HG03060 (cell line): ENCODE measurements at regions not wholly inside any gene's neighbourhood (a gene's known extent, or its start where the extent isn't known, plus 50 kb on each side); places are given as distances from the start of the nearest gene placed in this dataset.
"Not testable (repeated sequence)": the region's sequence is repeated elsewhere in the genome, so short reads cannot be mapped to it uniquely, and the experiment has no call there.

Experiments used
- ATAC-seq: cut with Tn5 transposase; IDR thresholded peaks from one replicate; pipeline ENCODE4 v1.9.1; 2021; ENCODE audit warnings: low read depth, moderate number of reproducible peaks; ENCODE audit not compliant: unreplicated experiment

DNA sequence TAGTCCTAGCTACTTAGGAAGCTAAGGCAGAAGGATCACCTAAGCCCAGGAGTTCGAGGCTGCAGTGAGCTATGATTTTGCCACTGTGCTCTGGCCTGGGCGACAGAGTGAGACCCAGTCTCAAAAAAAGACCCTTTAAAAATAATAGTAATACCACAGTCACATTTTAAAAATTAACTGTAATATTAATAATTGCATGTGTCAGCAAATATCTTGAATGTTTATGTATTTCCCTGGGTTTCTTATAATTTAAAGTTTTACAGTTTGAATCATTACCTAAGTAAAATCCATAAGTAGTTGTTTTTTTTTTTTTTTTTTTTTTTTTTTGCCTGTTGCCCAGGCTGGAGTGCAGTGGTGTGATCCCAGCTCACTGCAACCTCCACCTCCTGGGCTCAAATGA, 69.2 kb downstream of the LYZL2 start:
- ATAC-seq, result no peak

DNA sequence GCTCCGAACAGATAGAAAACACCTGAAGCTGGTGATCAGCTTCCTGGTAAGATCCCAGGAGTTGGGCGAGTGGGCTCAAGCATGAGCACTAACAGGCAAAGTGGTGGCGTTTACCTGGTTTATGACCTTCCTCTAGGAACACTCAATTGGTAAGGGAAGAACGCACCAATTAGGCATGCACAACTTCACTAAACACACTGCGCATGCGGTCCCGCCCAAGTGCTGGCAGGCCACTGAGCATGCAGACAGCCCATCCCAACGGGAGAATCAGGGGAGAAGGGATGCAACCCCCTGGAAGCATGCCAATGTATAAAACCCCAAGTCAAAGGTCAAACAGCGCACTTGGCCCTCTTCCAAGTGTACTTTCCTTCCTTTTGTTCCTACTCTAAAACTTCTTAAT, 70.4 kb downstream of the LYZL2 start:
- no peak for ATAC-seq

DNA sequence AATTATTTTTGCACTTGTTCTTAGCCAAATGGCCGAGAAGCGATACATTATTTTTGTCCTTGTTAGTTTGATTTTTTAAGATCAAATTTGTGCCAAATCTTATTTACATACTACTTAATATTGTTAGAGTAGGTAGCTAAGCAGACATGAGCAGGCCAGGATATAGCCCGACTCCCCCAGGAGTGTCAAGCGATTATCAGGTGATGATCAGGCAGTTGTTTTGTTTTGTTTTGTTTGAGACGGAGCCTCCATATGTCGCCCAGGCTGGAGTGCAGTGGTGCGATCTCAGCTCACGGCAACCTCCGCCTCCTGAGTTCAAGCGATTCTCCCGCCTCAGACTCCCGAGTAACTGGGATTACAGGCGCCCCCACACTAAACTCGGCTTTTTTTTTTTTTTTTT, 71.1 kb downstream of the LYZL2 start:
- no peak for ATAC-seq

DNA sequence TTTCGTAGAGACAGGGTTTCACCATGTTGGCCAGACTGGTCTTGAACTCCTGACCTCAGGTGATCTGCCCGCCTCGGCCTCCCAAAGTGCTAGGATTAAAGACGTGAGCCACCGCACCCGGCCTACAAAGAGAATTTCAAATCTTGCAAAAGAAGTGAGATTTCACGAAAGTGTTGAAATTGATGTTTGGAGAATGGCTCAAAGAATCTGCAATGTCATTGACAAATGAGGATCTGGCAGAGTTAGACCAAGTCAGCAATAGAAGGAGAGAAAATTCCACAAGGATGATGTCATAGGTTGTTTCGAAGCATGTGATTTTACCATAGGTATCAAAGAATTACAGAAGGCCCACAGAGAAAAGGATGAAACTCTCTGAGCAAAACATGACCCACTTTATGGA, 71.7 kb downstream of the LYZL2 start:
- no peak for ATAC-seq

DNA sequence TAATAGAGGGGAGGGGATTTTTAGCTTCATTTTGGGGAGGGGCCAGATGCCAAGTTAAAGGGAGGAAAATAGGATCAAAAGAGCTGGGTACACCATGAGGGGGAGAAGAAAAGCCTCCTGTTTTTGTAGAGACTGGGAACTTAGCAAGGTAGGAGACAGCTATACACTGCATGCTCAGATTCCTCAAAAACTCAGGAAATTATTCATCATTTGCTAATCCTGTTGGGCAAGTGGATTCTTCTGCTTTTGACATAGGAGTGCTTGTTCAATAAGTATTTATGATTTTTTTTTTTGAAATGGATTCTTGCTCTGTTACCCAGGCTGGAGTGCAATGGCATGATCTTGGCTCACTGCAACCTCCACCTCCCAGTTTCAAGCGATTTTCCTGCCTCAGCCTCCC, 73.4 kb downstream of the LYZL2 start:
- ATAC-seq, result no peak

DNA sequence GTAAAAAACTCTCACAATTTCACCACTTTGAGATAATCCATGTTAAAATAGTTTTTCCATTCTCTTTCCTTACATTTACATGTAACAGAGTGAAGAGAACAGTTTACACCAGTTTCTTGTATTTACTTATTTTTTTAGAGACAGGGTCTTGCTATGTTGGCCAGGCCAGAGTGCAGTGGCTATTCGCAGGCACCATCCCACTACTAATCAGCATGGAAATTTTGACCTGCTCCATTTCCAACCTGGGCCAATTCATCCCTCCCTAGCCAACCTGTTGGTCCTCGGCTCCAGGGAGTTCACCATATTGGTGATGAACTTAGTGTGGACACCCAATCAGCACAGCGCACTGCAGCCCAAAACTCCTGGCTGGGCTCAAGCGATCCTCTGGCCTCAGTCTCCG, 74.1 kb downstream of the LYZL2 start:
- ATAC-seq, result no peak

DNA sequence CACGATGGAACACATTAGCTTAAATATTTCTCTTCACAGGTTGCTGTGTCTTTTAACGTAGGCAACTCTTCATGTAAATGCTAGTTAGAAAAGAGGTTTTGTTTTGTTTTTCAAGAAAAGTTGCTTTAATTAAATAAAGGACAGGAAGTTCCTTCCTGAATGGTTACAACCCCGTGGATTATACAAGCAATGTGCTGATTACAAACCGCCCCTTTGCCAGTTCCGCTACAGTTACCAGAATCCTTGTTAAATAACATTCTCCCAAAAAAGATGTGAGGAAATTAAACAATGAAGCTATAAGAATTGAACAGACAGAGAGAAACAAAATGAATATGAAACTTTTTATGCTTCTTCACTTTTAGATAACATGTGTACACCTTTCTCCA, 75.1 kb downstream of the LYZL2 start:
- ATAC-seq, result no peak

DNA sequence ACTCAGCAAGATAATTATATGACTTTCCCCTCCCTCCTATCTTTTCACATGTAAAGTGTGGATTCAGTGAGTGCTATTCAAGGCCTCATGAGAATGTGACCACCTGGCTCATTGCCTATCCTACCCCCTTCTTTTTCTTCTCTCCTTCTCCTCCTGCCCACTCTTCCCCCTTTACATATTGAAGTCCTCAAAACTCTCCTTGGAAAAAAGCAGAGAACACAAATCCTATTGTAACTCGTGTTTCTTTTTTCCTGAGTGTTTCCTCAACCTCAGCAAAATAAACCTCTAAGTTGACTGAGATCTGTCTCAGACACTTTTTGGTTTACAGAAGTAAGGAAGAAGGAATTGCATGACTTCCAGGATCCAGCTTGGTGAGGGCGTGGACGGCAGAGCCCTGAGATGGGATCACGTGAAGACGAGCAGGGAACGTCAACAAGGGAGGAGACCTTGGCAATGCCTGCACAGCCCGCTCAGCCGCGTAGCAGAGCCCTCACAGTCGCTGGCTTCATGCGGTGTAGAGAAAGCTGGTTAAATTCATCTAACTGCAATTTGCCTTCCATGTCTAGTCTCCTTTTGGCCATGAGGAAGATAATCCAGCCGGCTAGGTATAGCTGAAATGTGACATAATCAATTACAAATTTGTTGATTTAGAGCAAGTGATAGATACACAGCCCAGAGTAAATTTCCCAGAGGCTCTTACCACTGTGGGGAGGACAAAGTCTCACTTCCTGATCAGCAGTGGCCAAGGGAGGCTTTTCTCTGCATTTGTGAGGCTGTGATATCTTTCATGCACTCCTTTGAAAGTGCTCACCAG, 75.7 kb downstream of the LYZL2 start:
- ATAC-seq, result no peak

DNA sequence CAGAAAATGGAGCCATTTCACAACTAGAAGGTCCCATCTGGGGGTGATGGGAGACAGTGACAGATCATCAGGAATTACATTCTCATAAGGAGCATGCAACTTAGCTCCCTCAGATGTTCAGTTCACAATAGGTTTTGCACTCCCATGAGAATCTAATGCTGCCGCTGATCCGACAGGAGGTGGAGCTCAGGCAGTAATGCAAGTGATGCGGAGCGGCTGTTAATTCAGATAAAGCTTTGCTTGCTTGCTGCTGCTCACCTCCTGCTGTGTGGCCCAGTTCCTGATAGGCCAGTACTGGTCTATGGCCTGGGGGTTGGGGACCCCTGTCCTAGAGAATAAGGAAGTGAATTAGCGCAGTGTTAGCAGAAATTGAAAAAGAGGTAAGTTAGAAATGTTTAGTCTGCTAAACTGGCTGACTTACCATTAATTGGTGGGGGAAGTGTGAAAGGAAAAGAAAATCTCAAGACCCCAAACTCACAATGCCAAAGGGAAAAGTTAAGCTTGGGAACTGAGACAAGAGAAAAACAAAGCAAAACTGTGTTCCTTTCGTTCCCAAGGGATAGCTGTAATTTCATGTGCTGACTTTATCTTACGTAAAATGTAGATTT, 76.4 kb downstream of the LYZL2 start:
- no peak for ATAC-seq

DNA sequence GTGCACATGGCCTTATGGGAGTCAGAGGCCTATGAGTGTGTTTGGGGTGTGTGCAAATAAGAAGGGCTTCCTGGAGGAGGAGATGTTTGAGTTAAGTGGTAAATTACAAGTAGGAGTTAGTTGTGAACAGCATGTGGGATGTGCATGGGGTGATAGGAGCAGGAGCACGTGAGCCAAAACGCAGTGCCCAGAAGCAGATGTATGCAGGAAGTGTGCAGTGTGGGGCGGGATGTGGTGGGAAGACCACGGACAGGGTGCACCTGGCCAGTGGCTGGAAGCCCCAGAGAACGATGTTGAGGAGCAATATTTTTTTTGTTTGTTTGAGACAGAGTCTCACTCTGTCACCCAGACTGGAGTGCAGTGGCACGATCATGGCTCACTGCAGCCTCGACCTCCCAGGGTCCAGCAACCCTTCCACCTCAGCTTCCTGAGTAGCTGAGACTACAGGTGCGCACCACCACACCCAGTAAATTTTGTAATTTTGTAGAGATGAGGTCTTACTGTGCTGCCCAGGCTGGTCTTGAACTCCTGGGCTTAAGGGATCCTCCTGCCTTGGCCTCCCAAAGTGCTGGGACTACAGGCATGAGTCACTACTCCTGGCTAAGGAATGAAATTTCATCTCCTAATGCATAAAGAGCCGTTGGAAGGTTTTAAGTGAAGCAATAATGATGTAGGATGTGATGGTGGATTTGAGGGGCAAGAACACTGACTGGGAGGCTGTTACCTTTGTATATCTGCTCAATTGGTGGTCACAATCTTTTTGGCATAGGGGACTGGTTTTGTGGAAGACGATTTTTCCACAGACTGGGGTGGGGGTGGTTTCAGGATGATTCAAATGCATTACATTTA, 78.4 kb downstream of the LYZL2 start:
- no peak for ATAC-seq

DNA sequence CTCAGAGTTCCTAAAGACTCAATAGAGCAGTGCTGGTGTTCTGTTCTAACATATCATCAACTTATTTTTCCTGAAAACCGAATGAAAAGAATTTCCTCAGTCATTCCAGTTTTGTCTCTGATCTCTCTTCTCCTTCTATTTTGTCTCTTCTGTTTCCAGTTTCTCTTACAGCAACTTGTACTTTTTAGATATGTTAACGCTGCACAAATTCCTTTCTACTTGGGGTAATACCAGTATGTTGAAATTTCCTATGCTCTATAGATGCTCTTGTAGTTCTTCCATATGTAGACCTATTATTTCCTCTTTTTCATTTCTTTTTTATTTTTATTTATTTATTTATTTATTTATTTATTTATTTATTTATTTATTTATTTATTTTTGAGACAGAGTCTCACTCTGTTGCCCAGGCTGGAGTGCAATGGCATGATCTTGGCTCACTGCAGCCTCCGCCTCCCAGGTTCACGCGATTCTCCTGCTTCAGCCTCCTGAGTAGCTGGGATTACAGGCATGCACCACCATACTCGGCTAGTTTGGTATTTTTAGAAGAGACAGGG, 80.3 kb downstream of the LYZL2 start:
- not testable (repeated sequence) for ATAC-seq

DNA sequence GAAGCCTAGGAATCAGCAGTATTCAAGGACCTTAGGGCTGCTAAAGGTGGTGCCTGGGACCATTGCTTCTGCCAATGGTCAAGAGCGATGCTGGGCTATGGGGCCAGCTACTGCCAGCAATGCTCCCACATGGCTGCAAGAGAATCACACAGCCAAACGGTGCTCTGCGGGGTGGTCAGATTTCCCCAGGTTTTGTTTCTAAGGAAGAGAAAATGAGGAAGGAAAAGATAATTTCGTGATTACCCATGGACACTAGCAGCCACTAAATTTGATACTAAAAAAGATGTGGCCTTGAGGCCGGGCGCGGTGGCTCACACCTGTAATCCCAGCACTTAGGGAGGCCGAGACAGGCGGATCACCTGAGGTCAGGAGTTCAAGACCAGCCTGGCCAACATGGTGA, 83.0 kb downstream of the LYZL2 start:
- ATAC-seq, result no peak

DNA sequence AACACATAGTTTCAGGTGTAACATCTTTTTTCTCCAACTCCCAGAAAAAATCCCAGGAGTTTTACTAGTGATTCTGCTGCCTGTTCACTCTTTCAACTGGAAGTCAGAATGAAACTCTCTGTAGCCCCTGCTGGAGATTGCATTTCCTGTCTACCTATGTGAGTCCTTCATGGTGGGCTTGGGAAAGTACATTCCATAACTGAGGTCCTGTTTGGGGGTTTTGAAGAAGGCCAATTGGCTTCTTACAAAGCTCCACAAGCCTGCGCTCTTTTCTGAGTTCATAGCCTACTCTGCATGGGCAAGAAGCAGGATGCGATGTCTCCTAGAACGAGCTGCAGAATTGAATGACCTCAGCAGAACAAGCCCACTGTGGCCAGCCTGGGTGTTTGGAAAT, 86.7 kb downstream of the LYZL2 start:
- no peak for ATAC-seq

DNA sequence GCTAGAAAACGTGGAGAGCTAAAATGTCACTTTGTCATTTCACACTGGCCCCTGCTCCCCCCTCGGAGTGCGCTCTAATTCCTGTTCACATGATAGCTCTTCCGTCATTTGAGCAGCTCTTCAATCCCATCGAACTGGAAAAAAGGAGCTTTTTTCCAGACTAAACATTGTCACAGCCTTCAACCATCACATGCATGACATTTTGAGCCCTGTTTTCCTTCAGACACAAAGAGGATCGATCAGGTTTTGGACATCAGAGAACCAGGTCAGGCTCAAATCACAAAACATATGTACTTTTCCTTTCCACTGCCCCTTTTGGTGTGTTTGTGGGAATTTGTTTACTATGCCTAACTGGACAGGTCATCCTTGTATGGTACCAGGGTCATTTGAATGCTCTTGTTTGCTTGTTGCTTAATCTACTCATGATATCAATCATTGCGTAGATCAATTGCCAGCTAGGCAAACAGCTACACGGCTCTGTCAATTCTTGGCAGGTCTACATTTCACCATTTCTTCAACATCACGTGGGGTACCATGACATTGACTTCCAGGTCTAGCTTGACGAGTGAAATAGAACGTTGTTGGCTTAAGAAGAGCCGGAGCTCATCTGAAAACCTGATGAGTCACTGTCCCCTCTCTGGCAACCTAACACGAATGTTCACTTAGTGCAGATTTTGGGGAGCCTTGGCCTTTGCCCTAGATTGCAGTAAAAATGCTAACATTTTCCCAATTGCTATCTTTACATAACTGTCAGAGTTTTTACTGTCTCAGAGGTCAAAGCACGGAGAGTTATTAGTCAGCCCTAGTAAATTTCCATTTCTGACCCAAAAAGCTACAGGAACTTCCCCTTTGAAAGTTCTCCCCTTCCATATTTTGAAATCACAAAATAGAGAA, 87.3 kb downstream of the LYZL2 start:
- no peak for ATAC-seq

DNA sequence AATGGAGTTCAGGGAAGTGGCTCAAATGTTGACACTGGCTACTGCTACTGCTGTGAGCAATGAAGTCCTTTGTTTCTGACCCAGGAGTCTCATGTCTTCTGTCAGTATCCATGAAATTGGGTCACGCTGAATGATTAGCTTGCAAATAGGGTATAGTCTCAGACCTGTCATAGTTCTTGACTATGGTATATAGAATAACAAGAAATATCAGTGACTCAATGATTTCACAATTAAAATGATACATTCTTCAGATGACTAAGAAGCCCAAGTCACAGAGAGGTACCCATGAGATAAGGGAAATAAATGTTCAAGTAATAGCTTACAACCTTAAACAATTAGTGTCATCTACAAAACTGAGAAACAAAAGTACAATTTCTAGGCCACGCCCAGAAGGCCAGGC, 89.3 kb downstream of the LYZL2 start:
- ATAC-seq, result no peak

DNA sequence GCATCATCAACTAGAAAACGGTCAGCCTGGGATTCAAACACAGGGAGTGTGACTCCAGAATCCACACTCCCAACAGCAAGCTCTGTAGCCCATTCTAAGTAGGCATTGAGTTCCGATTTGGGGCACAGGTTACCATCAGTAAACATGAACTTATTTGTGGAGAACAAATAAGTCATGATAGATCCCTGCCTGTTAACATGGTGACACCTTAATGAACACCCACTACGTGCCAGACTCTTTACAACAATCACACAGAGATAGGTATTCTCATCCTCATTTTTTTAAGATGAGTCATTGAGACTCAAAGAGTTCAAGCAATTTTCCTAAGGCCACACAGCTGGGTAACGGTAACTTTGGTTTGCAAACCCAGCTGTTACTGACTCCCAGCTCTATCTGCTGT, 91.5 kb downstream of the LYZL2 start:
- ATAC-seq, result no peak

DNA sequence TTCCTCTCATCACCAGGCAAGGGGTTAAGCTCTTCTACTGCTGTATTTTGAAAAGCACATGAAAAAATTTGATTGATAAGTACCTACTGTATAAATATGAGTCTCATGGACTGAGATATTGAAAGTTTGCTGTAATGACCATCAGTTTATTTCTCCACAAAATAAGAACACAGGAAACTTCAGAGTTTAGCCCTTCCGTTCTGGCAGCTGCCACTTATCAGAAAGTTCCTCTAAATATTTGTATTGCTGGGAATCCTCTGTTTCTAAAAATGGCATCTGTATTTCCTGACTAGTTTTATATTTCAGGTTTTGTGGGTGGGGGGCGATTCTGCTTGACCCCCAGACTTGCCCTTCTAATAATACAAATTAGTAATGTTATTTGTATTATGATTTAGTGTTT, 92.0 kb downstream of the LYZL2 start:
- no peak for ATAC-seq

DNA sequence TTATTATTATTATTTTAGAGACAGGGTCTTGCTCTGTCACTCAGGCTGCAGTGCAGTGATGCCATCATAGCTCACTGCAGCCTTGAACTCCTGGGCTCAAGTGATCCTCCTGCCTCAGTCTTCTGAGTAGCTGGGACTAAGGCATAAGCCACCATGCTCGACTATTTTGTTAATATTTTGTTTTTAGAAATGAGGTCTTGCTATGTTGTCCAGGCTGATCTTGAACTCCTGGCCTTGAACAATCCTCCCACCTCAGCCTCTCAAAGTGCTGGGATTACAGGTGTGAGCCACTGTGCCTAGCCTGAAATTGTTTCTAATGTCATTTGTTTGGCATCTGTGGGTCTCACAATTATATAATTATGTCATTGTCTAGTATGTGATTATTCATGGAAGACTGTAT, 92.4 kb downstream of the LYZL2 start:
- ATAC-seq, result not testable (repeated sequence)

DNA sequence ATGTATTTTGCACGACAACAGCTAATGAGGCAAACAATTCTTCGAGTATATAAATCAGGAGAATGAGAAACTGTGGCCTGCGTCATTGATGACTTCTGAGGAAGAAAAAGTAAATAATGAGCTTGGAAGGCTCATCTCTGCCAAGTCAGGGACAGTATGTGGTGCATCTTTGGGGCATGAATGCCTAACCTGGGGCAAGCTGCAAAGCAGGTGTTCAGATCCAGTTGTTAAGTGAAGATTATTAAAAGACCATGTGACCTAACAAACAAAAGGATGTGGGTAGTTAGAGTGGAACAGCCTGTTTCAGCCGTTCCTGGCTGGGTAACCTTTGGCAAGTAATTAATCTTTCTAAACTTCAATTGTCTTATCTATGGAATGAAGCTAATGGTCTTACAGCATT, 93.0 kb downstream of the LYZL2 start:
- ATAC-seq, result no peak

DNA sequence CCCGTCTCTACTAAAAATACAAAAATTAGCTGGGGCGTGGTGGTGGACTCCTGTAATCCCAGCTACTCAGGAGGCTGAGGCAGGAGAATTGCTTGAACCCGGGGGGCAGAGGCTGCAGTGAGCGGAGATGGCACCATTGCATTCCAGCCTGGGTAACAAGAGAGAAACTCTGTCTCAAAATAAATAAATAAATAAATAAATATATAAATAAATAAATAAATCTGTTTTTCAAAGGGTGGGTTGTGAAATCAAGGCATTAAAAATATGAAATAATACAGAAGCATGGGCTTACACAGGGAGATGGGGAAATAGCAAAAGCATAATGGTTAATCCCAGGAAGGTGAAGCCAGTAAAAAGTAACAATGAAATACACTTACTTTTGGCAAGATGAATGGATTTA, 93.9 kb downstream of the LYZL2 start:
- ATAC-seq, result no peak
